ENCODE measurements at regions not wholly inside any gene's neighbourhood (a gene's known extent, or its start where the extent isn't known, plus 50 kb on each side); places are given as distances from the start of the nearest gene placed in this dataset.

- whole genome bisulfite sequencing, 3 donors: 28 to 54% (median 39%) methylated on average over 1 of the region's 1 CpG
- Histone ChIP-seq H3K27ac (peak overlapping the region in 1 of 2 donors; percentile 68), H3K4me3 (no peak overlapping the region), H3K27me3 (no peaks in the 10 kb centered on the region), H3K9me3 (no peaks in the 10 kb centered on the region), H3K36me3 (no peaks in the 10 kb centered on the region), H3K4me1 (ENCODE audit: insufficient read depth) (peaks cover 35% of the 10 kb centered on the region)
- TF ChIP-seq CTCF (IDR thresholded peaks at IDR 0.05) (no peak), EP300 (IDR thresholded peaks at IDR 0.05) (no peak), POLR2A (IDR thresholded peaks at IDR 0.05) (no peak)
- intact Hi-C loops (cut with DNase I): loop anchor here (10.0 kb wide), 3 partner anchors 98 to 138 kb away; partner anchors contain the start of gene MBNL2 (in 1 of the 4)
- DNase-seq: peak in 1 of 5 donors; percentile 37
Measured at GRCh38 chr13:97116754-97117153, 105.4 kb upstream of the MBNL2 start.

GRCh38 chr13:97117388-97117910 lies 104.7 kb upstream of the MBNL2 start:
- no peak for DNase-seq
- TF ChIP-seq POLR2A (IDR thresholded peaks at IDR 0.05): no peak
- TF ChIP-seq EP300 (IDR thresholded peaks at IDR 0.05): no peak
- no peak for TF ChIP-seq CTCF (IDR thresholded peaks at IDR 0.05)
- H3K9me3 ChIP-seq: no peaks in the 10 kb centered on the region
- intact Hi-C loops (cut with DNase I): loop anchor here (10.0 kb wide), 3 partner anchors 97 to 137 kb away; partner anchors contain the start of gene MBNL2 (in 1 of the 4)
- peaks cover 33% of the 10 kb centered on the region for H3K4me1 ChIP-seq (ENCODE audit: insufficient read depth)
- 82 to 94% (median 84%) methylated on average over 5 of the region's 5 CpGs for WGBS, 3 donors
- no peaks in the 10 kb centered on the region for H3K36me3 ChIP-seq
- peak overlapping the region in 1 of 2 donors; percentile 36 for H3K27ac ChIP-seq
- H3K4me3 ChIP-seq: no peak overlapping the region
- H3K27me3 ChIP-seq: no peaks in the 10 kb centered on the region

GRCh38 chr13:97119943-97120342 lies 102.2 kb upstream of the MBNL2 start:
- H3K36me3 ChIP-seq: no peaks in the 10 kb centered on the region
- no peak overlapping the region for H3K4me3 ChIP-seq
- TF ChIP-seq EP300 (IDR thresholded peaks at IDR 0.05) (no peak), CTCF (IDR thresholded peaks at IDR 0.05) (no peak), POLR2A (IDR thresholded peaks at IDR 0.05) (no peak)
- H3K9me3 ChIP-seq: no peaks in the 10 kb centered on the region
- 87 to 92% (median 87%) methylated on average over 3 of the region's 3 CpGs for WGBS, 3 donors
- no peak overlapping the region for H3K27ac ChIP-seq
- H3K4me1 ChIP-seq (ENCODE audit: insufficient read depth): peaks cover 24% of the 10 kb centered on the region
- H3K27me3 ChIP-seq: no peaks in the 10 kb centered on the region
- DNase-seq: no peak
- intact Hi-C loops (cut with DNase I): loop anchor here (10.0 kb wide), 3 partner anchors 95 to 135 kb away; partner anchors contain the start of gene MBNL2 (in 1 of the 4)

- Histone ChIP-seq H3K4me1 (ENCODE audit: insufficient read depth) (peaks cover 20% of the 10 kb centered on the region), H3K4me3 (no peak overlapping the region), H3K9me3 (no peaks in the 10 kb centered on the region), H3K27me3 (no peaks in the 10 kb centered on the region), H3K36me3 (no peaks in the 10 kb centered on the region), H3K27ac (no peak overlapping the region)
- intact Hi-C loops (cut with DNase I): no loop called here
- DNase-seq: no peak
- 83 to 96% (median 96%) methylated on average over 2 of the region's 2 CpGs for WGBS, 3 donors
- no peak for TF ChIP-seq CTCF (IDR thresholded peaks at IDR 0.05)
- no peak for TF ChIP-seq EP300 (IDR thresholded peaks at IDR 0.05)
Measured at GRCh38 chr13:97120346-97120745, 101.8 kb upstream of the MBNL2 start.

All from ovary (tissue), 7 donors.